Mucosa of descending colon (tissue), 3 donors: ENCODE measurements at regions not wholly inside any gene's neighbourhood (a gene's known extent, or its start where the extent isn't known, plus 50 kb on each side); places are given as distances from the start of the nearest gene placed in this dataset.

Source experiments
- ATAC-seq: fragments of 200-7000 bp; cut with Tn5 transposase; one replicate; pipeline ENCODE4 v1.9.1; 2020; ENCODE audit warnings: mild to moderate bottlenecking, moderate library complexity
- DNase-seq, 3 donors: peaks; one replicate each; pipeline ENCODE4 v3.0.0-alpha.2; 2020
- H3K36me3 ChIP-seq: fragments of 200-600 bp; one replicate; pipeline ENCODE4 v1.8.0; 2021; ENCODE audit warnings: low read depth, mild to moderate bottlenecking
- H3K4me1 ChIP-seq: fragments of 200-600 bp; one replicate; pipeline ENCODE4 v1.8.0; 2021; ENCODE audit warnings: low read depth, mild to moderate bottlenecking
- H3K4me3 ChIP-seq: fragments of 200-600 bp; one replicate; pipeline ENCODE4 v1.8.0; 2021; ENCODE audit warnings: mild to moderate bottlenecking
- H3K9me3 ChIP-seq: fragments of 200-600 bp; one replicate; pipeline ENCODE4 v1.8.0; 2021; ENCODE audit warnings: mild to moderate bottlenecking
- intact Hi-C, 2 donors: fragments of 100-400 bp; cut with DNase I in 1 of 2; cut with micrococcal nuclease in 1 of 2; formaldehyde crosslinking; loops; one replicate each; pipeline versions ENCODE4 v1.11.0 to v1.11.1; 2022; cut with DNase I, micrococcal nuclease
- TF ChIP-seq, protein P1 (sequence below): fragments of 200-600 bp; IDR thresholded peaks from one replicate; pipeline ENCODE4 v1.8.0; 2022; ENCODE audit warnings: antibody characterized with exemption, mild to moderate bottlenecking
- donor health status: DM: no; HTN: no; CAD: no; lungs with moderate emphysema.
- donor health status: DM: no; HTN: no; CAD: no.
- donor health status: DM: no; HTN: yes; CAD: no.

DNA sequence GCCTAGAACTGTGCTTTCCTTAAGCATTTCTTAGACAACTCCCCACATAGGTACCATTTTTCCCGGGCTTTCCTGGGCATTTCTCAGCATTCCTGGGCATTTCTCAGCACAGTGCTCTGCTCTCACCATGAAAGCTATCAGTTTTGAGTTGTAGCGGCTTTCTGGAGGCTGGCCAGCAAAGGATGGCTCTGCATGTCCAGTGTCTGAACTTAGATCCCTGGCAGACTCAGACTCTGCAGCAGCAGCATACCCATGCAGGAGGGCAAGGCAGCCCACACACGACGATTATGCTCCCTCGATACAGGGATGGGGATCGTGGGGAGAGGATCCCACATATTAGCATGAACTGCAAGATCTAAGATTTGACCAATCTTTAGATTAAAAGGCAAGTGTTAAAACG is 248.9 kb upstream of the MKI67 start:
- H3K9me3 ChIP-seq, result no peaks in the 10 kb centered on the region
- intact Hi-C loops, result no loop called here

DNA sequence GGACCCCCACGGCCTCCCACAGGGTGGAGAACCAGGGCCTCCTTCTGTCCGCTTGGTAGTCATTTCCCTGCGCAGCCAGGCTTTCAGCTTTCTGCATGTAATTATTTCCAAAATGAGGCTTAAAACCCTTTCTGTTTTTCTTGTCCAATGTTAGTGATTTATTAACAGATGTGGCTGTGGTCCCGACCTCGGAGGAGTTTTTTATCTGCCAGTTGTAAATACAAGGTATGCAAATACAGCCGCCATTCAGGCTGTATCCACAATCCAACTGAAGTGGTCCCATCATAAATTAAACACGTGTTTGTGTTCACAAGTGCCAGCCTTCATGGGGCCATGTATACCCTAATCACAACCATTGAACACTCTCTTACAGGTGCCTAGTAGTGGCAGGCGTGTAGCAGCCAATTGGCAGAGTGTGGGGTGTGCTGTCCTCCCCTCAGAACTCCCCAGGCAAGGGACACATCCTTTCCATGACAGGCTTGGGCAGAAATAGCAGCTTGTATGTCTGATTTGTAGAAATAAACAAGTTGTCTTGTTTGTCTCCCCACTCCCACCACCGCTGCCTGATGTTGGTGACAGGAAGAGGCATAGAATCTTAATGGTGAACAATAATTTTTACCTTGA is 251.3 kb upstream of the MKI67 start:
- Histone ChIP-seq H3K4me3 (no peak overlapping the region), H3K36me3 (no peaks in the 10 kb centered on the region), H3K4me1 (no peaks in the 10 kb centered on the region), H3K9me3 (no peaks in the 10 kb centered on the region)
- DNase-seq (no peak), ATAC-seq (no peak)
- intact Hi-C loops, result no loop called here
- TF ChIP-seq, protein P1, sequence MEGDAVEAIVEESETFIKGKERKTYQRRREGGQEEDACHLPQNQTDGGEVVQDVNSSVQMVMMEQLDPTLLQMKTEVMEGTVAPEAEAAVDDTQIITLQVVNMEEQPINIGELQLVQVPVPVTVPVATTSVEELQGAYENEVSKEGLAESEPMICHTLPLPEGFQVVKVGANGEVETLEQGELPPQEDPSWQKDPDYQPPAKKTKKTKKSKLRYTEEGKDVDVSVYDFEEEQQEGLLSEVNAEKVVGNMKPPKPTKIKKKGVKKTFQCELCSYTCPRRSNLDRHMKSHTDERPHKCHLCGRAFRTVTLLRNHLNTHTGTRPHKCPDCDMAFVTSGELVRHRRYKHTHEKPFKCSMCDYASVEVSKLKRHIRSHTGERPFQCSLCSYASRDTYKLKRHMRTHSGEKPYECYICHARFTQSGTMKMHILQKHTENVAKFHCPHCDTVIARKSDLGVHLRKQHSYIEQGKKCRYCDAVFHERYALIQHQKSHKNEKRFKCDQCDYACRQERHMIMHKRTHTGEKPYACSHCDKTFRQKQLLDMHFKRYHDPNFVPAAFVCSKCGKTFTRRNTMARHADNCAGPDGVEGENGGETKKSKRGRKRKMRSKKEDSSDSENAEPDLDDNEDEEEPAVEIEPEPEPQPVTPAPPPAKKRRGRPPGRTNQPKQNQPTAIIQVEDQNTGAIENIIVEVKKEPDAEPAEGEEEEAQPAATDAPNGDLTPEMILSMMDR, result no peak

More for the DNA sequence above, 248.9 kb upstream of the MKI67 start:
- Histone ChIP-seq H3K4me1 (no peaks in the 10 kb centered on the region), H3K36me3 (no peaks in the 10 kb centered on the region), H3K4me3 (no peak overlapping the region)
- ATAC-seq, result no peak
- TF ChIP-seq, protein P1, result no peak
- no peak for DNase-seq

DNA sequence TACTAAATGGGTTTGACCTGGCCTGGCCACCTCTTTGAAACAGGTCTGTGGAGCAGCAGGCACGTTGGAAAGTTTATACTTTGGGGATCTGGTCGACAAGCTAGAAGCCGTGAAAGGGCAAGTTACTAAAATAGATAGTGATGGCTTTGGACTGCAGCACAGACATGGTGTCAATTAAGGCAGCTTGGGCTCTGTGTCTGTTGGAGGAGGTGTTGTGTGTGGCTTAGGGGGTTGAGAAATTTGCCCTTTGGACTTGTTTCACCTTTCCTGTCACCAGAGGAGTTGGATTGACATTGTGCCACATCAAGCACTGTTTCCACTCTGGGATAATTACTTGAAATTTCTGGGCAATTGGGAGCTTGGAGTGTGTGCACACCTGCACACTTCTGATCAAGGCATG is 251.8 kb upstream of the MKI67 start:
- no peak for ATAC-seq
- DNase-seq, result no peak

DNA sequence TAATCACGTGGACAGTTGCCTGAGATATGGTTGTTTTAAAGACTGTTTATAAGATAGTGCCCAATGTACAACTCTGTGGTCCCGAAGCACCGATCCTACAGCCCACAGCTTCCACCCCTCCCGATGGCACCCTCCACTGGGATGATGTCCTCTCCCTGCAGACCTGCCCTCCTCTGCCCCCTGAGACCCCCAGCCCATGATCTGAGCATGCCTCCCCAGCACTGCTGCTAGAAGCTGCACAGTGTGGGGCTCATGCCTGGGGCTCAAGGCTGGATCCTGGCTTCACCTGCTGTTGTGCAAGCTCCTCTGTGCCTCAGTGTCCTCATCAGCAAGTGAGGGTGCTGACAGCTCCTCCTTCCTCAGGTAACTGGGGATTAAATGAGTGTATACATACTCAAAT is 254.7 kb upstream of the MKI67 start:
- ATAC-seq (no peak), DNase-seq (no peak)
- Histone ChIP-seq H3K9me3 (no peaks in the 10 kb centered on the region), H3K4me1 (no peaks in the 10 kb centered on the region), H3K4me3 (no peak overlapping the region), H3K36me3 (no peaks in the 10 kb centered on the region)
- intact Hi-C loops, result no loop called here
- TF ChIP-seq, protein P1, result no peak

More for the DNA sequence above, 251.8 kb upstream of the MKI67 start:
- Histone ChIP-seq H3K9me3 (no peaks in the 10 kb centered on the region), H3K4me1 (no peaks in the 10 kb centered on the region), H3K4me3 (no peak overlapping the region), H3K36me3 (no peaks in the 10 kb centered on the region)
- TF ChIP-seq, protein P1, result no peak
- intact Hi-C loops, result no loop called here

DNA sequence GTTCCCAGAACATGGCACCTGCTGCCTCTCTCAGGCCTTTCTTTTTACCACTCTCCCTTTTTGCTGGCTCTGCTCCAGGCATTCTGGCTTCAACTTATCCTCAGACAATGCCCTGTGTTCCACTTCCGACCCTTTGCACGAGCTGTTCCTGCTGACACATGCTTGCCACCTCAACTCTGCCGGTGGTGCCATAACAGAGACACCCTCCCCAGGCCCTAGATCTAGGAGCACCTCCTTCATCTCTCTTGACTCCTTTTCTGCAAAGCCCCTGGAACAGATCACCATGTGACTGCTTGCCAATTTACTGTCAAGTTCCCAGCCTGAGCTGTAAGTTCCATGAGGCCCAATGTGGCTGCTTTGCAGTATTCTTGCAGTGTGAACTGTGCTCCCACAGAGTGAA is 256.0 kb upstream of the MKI67 start:
- H3K4me3 ChIP-seq, result no peak overlapping the region
- H3K36me3 ChIP-seq, result no peaks in the 10 kb centered on the region
- no peak for DNase-seq
- H3K4me1 ChIP-seq, result no peaks in the 10 kb centered on the region
- TF ChIP-seq, protein P1, result no peak
- intact Hi-C loops, result no loop called here
- no peaks in the 10 kb centered on the region for H3K9me3 ChIP-seq
- no peak for ATAC-seq

DNA sequence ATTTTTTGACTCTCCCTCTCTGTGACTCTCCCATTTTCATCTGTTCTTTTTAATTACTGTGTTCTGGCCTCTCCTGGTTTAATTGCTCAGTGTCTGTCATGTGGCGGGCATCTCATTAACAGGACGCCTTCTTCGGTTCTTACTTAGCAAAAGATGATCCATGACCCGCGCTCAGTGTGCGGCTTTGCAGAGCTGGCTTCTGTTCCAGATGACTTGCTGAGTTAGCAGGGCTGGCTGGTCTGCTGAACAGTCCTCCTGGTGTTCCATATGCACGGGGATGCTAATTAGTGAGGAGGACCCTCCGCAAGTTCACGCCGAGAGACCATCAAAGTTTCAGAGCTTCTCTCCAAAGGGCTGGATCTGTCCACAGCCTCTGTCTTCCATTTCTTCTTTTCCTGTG is 258.6 kb upstream of the MKI67 start:
- TF ChIP-seq, protein P1, result no peak
- ATAC-seq, result no peak
- H3K4me3 ChIP-seq, result no peak overlapping the region
- H3K36me3 ChIP-seq, result no peaks in the 10 kb centered on the region
- no peaks in the 10 kb centered on the region for H3K9me3 ChIP-seq
- H3K4me1 ChIP-seq, result no peaks in the 10 kb centered on the region
- DNase-seq, result no peak
- intact Hi-C loops, result no loop called here
